NCI-H1436 treated with DMSO at 0.1 percent for 48 hours (cell line): ENCODE measurements at regions not wholly inside any gene's neighbourhood (a gene's known extent, or its start where the extent isn't known, plus 50 kb on each side); places are given as distances from the start of the nearest gene placed in this dataset.

Source experiments
- DNase-seq: peaks from one replicate; lab custom pipeline; 2025; lab: John Stamatoyannopoulos, UW

DNA sequence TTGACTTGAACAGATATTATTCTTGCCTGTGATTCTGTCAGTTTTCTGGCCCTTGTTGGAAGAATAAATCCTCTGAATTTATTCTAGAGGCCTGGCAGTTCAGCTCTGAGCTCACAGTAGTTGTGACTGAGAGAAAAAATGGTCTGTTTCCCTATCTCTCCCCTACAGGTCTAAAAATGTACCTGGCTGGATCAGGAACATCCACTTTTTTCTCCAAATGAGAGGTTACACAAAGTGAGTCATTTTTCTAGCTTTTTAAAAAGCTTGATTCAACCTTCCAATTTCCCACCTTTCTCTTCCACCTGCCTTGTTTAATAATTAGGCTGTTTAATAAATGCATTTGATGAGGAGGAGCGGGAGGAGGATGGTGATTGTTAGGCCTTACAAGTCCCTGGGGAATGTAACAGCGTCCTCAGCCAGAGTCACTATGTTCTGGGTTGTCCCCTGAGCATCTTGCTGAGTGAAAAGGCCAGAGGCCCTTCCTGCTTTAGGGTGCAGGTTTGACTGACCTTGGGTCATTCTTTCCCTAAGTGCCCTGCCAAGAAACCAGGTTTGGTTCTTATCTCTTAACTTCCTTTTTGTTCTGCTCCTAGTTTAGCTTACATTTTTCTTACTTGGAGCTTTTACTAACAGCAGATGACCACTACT lies 91.7 kb upstream of the FUT8 start:
- DNase-seq: no peak

DNA sequence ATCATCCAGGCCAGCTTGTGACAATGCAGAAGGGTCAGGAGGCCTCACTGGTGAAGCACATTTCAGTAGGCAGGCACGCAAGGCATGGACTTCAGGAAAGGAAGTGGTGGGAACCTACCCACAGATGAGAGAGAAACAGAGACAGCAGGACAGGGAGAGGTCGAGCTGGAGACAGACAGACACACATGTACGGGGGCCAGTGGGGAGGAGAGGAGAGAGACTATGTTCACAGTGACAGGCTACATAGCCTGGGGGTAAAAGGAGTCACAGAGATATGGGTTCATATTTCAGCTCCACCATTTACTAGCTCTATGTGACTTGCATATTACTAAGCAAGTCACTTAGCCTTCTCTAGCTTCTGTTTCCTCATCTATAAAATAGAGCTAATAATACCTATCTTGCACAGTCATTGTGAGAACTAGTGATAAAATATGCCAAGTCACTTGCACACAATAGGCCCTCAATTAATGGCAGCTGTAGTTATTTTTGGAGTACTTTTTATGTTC lies 91.1 kb upstream of the FUT8 start:
- DNase-seq: no peak

DNA sequence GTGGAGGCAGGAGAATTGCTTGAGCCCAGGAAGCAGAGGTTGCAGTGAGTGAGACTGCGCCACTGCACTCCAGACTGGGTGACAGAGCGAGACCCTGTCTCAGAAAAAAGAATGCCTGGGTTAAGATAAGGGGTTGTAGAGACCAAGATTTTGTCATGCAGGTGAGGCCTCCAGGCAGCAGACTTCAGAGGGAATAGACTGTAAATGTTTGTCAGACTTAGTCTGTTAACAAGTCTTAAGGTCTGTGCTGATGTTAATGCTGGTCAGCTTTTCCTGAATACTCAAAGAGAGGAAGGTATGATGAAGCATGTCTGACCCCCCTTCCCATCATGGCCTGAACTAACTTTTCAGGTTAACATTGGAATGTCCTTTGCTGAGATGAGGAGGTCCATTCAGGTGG lies 83.0 kb upstream of the FUT8 start:
- no peak for DNase-seq

DNA sequence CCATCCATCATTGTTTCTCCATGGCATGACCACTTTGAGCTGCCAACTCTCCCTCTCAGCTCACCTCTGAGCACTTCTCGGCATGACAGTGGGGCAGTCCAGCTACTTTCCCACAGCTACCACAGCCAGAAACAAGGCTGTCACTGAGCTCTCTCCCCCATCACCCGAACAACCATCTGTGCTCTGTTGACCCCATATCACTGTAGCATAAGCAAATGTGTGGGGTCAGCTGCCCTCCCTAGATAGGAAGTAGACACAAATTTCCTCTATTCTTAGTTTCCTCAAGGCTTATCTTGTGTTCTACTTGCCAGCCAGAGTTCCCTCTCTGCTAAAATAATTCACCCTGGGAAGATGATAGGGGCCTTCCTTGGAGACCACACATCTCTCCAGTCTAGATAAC lies 82.6 kb upstream of the FUT8 start:
- DNase-seq: no peak

DNA sequence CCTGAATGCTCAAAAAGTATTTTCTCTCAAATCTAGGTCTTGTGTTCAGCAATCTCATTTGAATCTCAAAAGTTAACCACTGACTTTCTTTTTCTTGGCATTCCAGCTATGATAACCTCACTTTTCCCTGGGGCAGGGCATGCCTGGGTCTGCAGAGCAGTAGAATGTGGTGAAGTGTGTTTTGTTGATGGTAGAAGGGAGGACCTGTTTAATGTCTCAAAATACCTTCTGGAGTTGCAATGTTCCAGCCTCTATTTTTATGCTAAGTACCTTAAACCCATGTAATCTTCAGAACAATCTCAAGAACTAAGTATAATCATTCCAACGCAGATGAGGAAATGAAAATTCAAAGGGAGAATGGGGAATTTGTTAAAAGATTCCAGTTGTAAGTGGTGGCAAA lies 82.1 kb upstream of the FUT8 start:
- no peak for DNase-seq

DNA sequence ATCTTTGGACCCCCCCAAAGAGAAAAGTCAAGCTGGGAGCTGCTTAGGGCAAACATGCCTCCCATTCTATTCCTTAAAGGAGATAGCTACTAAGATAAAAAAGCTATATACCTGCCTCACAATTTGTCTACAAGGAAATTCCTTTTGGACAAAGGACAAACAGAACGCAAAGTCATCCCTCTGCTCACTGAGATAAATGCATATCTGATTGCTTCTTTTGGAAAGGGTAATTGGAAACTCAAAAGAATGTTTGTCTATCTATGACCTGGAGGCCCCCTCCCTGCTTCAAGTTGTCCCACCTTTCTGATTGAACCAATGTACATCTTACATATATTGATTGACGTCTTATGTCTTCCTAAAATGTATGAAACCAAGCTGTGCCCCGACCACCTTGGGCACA lies 80.9 kb upstream of the FUT8 start:
- no peak for DNase-seq

DNA sequence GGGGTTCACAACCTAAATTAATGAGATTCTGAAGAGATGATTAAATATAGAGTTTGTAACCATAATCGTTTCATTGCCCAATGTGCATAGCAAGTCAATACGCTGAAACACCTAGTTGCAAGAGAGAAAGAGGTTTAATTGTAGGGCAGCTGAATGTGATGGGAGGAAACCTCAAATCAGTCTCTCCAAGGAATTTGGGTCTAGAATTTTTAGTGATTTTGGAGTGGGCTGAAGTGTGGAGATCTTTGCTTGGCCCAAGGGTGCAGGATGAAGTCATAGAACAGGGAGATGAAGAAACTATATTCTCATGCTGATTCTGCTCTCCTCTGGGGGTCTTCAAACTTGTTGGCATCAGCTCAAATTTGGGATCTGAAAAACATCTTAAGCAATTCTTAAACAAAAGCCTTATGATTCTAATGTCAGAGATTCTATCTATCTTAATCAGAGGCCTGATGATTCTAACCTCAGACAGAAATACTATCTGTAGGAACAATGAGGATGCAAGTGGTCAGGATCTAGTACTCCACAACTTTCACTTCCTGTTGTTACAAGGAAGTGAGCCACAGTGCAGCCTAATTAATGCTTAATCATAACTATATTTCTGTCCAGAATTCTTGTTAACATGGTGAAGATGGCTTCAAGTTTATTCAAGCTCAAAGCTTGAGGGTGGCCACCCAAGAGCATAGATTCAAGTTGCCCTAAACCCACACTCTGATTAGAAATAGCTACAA lies 80.2 kb upstream of the FUT8 start:
- no peak for DNase-seq

DNA sequence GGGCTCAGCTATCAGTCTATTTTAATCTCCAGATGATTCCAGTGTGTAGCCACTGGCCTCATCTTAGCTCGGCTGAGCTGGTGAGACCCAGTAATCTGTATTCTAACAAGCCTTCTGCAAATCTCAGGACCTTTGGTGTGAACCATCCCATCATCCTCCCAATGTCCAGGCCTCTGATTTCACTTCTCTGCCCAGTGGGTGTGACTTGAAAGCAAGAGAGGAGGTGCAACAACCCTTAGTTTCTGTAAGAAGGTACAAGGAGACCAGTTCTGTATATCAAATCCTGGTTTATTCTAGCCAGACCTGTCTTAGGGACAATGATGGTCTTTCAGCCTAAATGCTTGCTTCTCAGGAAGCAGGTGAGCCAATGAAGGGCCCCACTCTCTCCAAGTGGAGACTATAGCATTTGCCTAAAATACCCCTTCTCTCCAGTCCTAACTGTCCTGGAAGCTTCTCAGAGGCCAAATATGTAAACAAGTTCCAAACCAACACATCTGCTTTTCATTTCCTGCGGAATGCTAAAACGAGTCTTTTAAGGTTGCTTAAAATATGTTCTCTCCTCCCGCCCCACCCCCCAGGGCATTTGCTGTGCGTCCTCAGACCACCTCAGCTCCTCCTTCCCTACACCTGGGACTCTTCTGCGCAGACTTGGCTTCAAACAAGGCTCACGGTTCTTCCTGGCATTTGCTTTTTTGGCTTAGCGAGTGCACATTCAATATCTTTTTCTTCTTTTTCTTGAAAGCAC lies 78.4 kb upstream of the FUT8 start:
- DNase-seq: no peak

DNA sequence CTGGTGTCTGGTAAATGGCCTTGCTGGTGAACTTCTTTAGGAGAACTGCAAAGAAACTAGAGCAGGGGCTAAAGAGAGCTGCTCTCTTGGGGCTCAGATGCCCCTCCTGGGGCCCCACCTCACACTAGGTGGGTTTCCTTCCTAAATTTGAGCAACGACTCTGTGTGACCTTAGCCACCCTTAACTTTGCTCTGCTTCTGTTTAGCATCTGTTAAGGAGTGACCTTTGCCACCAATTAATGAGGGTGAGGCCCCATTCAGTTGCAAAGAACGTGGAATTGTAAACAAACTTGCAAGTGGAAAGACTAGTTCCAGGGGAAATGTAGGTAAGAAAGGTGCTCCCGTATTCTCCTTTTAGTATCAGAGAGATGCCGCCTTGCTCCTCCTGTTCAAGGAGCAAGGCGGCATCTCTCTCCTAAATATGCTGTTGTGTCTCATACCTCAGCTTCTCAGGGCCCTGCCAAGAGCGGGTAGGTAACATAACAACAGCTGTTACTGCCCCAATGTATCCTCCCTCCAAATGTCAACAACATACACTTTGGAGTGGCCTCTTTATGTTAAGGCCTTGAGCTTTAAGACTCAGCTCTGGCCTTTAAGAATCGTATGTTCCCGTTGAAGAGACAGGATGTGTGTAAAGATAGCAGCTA lies 77.6 kb upstream of the FUT8 start:
- DNase-seq: no peak

DNA sequence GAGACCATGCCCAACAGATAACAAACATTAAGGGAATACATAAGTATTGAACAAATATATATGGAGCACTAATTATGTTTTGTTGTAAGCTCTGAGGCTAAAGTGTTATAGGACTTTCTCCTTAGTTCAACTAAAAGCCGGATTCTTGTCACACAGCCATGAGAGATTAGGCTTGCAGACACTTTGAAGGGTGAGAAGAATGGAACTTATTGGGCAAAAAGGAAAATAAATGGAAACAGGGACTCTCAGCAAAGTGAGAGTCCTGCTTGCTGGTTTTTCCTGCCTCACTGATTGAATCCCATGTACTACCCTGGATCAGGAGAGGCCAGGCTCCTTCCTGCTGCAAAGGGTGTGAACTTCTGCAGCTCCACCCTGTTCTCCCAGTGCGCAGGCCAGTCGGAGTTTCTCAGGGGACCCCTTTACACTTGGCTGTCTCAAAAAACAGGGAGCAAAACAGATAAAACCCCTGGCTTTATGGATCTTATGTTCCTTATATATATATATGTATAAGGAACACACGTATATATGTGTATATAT lies 77.1 kb upstream of the FUT8 start:
- no peak for DNase-seq

DNA sequence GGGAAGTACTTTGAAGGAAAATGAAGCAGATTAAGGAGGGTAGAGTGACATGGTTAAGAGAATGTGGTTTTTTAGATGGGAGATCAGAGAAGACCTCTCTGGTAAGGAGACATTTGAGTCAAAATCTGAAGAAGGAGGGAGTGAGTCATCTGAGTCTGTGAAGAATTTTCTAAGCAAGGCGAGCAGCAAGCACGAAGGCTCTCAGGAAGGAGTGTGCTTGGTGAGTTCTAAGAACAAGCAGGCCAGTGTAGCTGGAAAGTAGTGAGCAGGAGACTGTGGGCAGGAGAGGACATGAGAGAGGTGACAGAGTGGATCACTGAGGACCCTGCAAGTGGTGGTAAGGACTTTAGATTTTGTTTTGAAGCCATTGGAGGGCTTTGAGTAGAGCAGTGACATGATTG lies 76.3 kb upstream of the FUT8 start:
- no peak for DNase-seq

DNA sequence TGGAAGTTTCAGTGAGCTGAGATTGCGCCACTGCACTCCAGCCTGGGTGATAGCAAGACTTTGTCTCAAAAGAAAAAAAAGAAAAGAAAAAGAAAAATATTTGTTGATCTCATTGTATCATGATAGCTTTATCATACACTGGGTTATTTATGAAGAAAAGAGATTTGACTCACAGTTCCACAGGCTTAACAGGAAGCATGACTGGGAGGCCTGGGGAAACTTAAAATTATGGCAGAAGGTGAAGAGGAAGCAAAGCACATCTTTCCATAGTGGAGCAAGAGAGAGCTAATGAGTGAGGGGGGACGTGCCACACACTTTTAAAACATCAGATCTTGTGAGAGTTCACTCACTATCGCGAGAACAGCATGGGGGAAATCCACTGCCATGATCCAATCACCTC lies 72.7 kb upstream of the FUT8 start:
- DNase-seq: no peak

DNA sequence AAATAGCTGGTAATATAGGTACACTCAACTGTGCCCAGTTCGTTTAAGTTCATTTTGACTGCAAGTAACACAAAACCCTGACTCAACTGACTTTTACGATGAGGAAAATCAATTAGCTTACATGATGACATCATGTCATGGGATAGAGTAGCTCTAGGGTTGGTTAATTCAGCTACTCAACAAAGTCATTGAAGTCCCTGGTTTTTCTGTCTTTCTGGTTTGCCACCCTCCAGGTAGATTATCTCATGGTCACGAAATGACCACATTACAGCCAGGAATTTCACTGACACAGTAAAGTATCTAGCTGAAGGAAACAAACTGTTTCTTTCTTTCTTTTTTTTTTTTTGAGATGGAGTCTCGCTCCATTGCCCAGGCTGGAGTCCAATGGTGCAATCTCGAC lies 68.5 kb upstream of the FUT8 start:
- no peak for DNase-seq

DNA sequence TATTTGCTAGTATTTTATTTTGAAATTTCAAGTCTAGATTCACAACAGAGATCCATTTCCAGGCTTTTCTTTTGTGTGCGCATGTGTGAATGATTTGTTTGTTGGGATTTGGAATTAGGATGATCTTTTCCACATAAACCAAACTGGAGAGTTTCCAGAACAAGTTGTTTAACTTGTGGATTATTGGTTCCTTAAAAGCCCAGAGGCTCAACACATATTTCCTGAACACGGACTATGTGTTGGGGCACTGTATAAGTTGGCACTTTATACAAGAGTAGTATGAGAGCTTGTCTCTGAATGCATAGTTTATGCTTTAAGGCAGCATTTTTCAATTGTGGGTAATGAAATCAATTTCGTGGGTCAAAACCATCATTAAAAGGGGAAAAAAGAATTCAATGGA lies 67.3 kb upstream of the FUT8 start:
- DNase-seq: no peak

DNA sequence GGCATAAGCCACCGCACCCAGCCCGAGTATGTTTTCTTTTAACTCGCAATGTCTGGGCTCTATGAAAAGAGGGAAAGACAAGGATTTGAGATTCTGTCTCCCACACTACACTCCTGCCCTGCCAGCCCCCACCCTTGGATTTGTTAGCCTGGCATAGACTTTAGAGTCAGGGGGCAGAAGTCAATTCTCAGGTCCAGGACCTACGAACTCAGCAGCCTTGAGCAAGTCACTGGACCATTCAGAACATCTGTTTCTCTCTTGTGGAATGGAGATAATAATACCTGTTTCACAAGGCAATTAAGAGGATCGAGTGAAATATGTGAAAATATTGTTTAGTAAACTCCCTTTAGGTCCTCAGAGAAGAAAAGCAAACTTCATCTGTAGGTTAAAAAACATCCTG lies 66.1 kb upstream of the FUT8 start:
- DNase-seq: no peak

DNA sequence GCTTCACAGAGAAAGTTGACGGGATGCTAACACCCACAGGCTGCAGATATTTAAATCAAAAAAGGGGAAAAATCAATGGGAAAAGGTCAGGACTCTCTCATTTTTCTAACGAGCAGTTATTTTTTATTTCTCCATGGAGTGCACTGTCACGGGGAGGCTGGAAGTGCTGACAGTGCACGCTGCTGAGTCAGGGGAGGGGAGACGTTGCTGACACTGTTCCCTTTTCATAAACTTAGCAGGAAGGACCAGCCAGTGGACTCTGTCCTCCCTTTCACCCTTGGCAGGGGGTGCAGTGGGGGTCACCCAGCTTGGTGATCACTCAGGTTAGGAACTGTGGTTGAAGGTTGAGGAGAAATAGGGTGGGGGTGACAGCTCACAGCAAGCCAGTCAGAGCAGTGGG lies 65.6 kb upstream of the FUT8 start:
- DNase-seq: no peak

DNA sequence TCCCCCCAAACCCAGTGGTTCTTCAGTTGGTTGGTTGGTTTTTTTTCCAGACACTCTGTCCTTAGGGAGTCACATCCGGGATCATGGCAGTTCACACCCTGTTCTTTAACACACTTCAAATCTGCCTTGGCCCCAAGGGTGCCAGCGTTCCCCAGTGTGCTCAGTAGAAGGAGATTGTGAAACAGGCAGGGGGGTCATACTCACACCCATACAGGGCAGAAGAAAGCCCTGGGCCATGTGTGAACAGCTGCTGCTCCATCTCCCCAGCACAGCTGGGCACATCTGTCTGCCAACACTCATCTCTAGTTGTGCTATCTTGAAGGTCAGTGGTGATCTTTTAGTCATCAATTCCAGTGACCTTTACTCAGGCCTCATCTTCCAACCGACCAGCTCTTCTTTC lies 64.4 kb upstream of the FUT8 start:
- DNase-seq: no peak

DNA sequence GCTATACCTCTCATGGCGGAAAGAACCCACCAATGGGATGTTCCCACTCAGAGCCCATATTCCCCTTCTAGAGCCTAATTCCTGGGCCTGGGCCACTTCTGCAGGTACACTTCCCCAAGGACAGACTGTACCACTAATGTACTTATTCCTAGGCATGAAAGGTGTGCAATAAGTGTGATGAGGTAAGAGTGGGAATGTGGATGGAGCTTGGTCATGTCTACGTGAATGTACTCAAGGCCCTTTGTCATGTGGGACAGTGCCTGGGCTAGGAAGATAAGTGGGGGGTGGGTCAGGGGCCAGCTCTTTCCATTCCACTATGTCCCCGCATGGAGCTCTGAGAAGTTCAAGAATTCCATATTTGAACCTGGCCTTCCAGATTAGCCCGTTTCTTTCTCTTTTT lies 63.4 kb upstream of the FUT8 start:
- DNase-seq: no peak

DNA sequence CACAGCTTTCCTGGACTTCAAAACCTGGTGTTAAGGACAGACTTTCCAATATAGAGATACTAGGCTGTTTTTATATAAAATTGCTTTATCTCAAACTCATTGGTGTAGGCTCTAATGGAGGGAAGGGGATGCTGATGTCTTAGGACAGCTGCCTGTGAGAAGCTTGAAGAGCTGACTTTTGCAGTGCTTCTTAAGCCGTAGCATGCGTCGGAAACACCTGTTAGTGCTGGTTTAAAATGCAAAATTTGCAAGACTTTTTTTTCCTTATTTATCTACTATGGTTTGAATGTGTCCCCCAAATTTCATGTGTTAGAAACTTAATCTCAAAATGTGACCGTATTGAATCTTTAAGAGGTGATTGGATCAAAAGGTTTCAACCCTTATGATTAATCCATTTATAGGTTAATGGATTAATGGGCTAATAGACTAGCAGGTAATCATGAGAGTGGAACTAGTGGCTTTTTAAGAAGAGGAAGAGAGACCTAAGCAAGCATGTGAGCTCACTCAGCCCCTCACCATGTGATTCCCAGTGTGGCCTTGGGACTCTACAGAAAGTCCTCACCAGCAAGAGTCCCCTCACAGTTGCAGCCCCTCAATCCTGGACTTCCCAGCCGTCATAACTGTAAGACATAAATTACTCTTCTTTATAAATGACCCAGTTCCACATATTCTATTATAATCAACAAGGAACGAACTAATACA lies 60.9 kb upstream of the FUT8 start:
- no peak for DNase-seq

DNA sequence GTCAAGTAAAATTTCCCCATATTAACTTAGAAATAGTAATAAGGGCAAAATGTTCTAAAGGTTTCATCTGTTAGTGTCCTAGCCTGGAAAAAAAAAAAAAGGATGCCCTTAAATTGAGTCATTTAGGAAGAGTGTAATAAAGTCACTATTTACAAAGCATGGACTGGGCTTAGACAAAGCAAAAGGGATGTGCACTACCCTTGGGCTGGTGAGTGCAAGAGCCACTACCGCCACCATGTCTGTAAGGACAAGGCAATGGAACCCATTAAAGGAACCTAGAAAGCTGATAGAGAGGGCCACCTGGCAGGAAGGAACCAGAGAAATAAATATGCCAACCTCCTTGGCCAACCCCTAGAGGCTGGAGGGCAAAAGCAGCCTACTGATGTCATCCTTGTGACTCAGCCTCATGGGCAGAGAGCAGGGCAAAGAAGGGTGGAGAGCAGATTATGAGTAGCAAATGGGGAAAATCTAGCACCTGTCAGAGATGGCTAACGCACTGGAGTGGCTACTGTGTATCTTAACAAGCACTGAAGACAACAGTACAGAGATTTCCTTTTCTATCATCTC lies 59.5 kb upstream of the FUT8 start:
- no peak for DNase-seq

DNA sequence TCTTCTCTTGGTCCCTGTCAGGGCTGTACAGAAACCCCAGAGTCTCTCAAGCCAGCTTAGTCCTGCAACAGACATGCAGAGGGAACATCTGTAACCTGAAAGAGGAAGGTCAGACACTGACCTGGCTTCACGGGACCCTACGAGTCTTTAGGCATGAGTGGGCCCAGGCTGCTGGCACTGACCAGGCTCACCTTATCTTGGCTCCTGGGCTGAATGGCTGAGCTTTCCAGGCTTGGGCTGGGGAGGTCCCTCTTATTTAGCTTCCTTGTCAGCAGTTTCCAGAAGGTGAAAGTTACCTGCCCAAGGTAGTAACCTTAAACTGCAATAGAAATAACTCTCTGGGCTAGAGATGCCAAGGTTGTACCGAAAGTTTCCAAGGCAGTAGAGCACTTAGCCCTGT lies 58.4 kb upstream of the FUT8 start:
- DNase-seq: no peak

DNA sequence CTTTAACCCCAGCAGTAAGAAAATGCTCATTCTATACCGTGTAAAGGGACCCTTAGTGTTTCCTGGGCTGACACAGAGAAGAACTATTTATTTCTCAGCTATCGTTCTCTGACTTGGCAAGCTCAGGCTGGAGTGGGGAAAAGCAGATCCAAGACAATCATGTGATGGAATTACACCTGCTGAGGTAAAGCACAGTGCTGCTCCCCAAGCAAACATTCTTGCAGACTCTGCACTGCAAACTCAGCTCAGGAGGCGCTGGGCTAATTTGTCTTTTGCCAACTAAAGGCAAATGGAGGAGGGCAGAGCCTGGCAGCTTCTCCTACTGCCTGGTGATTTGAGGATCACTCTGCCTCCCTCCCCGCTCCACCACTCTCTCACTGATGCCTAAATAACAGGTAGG lies 57.8 kb upstream of the FUT8 start:
- no peak for DNase-seq
